ENCODE measurements at regions not wholly inside any gene's neighbourhood (a gene's known extent, or its start where the extent isn't known, plus 50 kb on each side); places are given as distances from the start of the nearest gene placed in this dataset.

DNA sequence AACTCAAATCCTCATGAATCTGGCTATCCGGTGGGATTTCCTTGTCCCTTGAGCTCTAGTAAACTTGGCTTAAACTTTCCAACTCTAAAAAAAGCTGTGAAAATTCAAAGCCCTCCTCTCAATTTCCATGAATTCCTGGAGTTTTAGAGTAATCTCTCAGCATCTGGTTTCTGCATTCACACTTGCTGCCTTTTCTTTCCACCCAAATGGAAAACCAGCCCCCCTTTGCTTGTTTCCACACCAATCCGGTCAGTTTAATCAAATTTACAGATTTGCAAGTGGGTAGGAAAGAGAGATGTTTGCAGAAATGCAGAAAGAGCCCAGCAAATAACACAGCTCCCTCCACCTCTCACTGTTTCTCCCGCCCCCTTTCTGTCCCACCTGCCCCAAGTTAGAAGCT, 91.1 kb downstream of the ENC1 start (continued):
- TF ChIP-seq, protein P1, sequence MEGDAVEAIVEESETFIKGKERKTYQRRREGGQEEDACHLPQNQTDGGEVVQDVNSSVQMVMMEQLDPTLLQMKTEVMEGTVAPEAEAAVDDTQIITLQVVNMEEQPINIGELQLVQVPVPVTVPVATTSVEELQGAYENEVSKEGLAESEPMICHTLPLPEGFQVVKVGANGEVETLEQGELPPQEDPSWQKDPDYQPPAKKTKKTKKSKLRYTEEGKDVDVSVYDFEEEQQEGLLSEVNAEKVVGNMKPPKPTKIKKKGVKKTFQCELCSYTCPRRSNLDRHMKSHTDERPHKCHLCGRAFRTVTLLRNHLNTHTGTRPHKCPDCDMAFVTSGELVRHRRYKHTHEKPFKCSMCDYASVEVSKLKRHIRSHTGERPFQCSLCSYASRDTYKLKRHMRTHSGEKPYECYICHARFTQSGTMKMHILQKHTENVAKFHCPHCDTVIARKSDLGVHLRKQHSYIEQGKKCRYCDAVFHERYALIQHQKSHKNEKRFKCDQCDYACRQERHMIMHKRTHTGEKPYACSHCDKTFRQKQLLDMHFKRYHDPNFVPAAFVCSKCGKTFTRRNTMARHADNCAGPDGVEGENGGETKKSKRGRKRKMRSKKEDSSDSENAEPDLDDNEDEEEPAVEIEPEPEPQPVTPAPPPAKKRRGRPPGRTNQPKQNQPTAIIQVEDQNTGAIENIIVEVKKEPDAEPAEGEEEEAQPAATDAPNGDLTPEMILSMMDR (conservative IDR thresholded peaks at IDR 0.05; ENCODE audit: low read depth in 2 of 2): no peak
- TF ChIP-seq JUNB (IDR thresholded peaks at IDR 0.05; ENCODE audit: unreplicated experiment) (no peak), STAT1 (IDR thresholded peaks at IDR 0.05; ENCODE audit: unreplicated experiment) (no peak), ZNF331 (CRISPR knock-in tag; IDR thresholded peaks at IDR 0.05; ENCODE audit: low read depth) (no peak), POLR2AphosphoS5 (IDR thresholded peaks at IDR 0.05; ENCODE audit: low read depth) (no peak), CREB1 (CRISPR knock-in tag; IDR thresholded peaks at IDR 0.05; ENCODE audit: low read depth) (no peak)

DNA sequence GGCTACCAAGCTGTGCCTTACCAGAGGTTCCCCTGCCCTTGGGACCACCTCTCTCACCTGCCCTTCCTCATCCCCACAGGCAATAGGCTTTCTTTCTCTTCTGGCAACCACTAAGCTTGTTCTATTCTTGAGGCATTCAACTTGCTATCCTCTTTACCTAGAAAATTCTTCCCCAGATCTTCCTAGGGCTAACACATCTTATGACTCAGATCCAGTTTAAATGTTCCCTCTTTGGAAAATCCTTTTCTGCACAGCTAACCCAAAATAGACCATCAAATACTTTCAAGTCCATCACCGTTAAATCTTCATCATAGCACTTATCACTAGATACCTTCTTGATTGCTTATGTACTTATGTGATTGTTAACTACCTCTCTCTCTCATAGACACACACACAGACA, 93.7 kb downstream of the ENC1 start:
- no peaks in the 10 kb centered on the region for H4K20me1 ChIP-seq (replicated peaks; ENCODE audit: insufficient read depth)
- TF ChIP-seq, protein P2, sequence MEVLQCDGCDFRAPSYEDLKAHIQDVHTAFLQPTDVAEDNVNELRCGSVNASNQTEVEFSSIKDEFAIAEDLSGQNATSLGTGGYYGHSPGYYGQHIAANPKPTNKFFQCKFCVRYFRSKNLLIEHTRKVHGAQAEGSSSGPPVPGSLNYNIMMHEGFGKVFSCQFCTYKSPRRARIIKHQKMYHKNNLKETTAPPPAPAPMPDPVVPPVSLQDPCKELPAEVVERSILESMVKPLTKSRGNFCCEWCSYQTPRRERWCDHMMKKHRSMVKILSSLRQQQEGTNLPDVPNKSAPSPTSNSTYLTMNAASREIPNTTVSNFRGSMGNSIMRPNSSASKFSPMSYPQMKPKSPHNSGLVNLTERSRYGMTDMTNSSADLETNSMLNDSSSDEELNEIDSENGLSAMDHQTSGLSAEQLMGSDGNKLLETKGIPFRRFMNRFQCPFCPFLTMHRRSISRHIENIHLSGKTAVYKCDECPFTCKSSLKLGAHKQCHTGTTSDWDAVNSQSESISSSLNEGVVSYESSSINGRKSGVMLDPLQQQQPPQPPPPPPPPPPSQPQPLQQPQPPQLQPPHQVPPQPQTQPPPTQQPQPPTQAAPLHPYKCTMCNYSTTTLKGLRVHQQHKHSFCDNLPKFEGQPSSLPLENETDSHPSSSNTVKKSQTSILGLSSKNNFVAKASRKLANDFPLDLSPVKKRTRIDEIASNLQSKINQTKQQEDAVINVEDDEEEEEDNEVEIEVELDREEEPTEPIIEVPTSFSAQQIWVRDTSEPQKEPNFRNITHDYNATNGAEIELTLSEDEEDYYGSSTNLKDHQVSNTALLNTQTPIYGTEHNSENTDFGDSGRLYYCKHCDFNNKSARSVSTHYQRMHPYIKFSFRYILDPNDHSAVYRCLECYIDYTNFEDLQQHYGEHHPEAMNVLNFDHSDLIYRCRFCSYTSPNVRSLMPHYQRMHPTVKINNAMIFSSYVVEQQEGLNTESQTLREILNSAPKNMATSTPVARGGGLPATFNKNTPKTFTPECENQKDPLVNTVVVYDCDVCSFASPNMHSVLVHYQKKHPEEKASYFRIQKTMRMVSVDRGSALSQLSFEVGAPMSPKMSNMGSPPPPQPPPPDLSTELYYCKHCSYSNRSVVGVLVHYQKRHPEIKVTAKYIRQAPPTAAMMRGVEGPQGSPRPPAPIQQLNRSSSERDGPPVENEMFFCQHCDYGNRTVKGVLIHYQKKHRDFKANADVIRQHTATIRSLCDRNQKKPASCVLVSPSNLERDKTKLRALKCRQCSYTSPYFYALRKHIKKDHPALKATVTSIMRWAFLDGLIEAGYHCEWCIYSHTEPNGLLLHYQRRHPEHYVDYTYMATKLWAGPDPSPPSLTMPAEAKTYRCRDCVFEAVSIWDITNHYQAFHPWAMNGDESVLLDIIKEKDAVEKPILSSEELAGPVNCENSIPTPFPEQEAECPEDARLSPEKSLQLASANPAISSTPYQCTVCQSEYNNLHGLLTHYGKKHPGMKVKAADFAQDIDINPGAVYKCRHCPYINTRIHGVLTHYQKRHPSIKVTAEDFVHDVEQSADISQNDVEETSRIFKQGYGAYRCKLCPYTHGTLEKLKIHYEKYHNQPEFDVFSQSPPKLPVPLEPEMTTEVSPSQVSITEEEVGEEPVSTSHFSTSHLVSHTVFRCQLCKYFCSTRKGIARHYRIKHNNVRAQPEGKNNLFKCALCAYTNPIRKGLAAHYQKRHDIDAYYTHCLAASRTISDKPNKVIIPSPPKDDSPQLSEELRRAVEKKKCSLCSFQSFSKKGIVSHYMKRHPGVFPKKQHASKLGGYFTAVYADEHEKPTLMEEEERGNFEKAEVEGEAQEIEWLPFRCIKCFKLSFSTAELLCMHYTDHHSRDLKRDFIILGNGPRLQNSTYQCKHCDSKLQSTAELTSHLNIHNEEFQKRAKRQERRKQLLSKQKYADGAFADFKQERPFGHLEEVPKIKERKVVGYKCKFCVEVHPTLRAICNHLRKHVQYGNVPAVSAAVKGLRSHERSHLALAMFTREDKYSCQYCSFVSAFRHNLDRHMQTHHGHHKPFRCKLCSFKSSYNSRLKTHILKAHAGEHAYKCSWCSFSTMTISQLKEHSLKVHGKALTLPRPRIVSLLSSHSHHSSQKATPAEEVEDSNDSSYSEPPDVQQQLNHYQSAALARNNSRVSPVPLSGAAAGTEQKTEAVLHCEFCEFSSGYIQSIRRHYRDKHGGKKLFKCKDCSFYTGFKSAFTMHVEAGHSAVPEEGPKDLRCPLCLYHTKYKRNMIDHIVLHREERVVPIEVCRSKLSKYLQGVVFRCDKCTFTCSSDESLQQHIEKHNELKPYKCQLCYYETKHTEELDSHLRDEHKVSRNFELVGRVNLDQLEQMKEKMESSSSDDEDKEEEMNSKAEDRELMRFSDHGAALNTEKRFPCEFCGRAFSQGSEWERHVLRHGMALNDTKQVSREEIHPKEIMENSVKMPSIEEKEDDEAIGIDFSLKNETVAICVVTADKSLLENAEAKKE (CRISPR knock-in tag; IDR thresholded peaks at IDR 0.05): no peak
- TF ChIP-seq, protein P3, sequence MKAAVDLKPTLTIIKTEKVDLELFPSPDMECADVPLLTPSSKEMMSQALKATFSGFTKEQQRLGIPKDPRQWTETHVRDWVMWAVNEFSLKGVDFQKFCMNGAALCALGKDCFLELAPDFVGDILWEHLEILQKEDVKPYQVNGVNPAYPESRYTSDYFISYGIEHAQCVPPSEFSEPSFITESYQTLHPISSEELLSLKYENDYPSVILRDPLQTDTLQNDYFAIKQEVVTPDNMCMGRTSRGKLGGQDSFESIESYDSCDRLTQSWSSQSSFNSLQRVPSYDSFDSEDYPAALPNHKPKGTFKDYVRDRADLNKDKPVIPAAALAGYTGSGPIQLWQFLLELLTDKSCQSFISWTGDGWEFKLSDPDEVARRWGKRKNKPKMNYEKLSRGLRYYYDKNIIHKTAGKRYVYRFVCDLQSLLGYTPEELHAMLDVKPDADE (IDR thresholded peaks at IDR 0.05): no peak
- TF ChIP-seq ZNF114 (CRISPR knock-in tag; IDR thresholded peaks at IDR 0.05): no peak
- no peak for TF ChIP-seq ZNF331 (CRISPR knock-in tag; IDR thresholded peaks at IDR 0.05; ENCODE audit: low read depth)
- no peak for TF ChIP-seq STAT1 (IDR thresholded peaks at IDR 0.05; ENCODE audit: unreplicated experiment)
- no peak for TF ChIP-seq NANOG (IDR thresholded peaks at IDR 0.05; ENCODE audit: borderline replicate concordance)
- TF ChIP-seq EZH2phosphoT487 (IDR thresholded peaks at IDR 0.05; ENCODE audit: unreplicated experiment): no peak
- TF ChIP-seq, protein P4, sequence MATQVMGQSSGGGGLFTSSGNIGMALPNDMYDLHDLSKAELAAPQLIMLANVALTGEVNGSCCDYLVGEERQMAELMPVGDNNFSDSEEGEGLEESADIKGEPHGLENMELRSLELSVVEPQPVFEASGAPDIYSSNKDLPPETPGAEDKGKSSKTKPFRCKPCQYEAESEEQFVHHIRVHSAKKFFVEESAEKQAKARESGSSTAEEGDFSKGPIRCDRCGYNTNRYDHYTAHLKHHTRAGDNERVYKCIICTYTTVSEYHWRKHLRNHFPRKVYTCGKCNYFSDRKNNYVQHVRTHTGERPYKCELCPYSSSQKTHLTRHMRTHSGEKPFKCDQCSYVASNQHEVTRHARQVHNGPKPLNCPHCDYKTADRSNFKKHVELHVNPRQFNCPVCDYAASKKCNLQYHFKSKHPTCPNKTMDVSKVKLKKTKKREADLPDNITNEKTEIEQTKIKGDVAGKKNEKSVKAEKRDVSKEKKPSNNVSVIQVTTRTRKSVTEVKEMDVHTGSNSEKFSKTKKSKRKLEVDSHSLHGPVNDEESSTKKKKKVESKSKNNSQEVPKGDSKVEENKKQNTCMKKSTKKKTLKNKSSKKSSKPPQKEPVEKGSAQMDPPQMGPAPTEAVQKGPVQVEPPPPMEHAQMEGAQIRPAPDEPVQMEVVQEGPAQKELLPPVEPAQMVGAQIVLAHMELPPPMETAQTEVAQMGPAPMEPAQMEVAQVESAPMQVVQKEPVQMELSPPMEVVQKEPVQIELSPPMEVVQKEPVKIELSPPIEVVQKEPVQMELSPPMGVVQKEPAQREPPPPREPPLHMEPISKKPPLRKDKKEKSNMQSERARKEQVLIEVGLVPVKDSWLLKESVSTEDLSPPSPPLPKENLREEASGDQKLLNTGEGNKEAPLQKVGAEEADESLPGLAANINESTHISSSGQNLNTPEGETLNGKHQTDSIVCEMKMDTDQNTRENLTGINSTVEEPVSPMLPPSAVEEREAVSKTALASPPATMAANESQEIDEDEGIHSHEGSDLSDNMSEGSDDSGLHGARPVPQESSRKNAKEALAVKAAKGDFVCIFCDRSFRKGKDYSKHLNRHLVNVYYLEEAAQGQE (IDR thresholded peaks at IDR 0.05; ENCODE audit: unreplicated experiment): no peak
- TF ChIP-seq EZH2 (IDR thresholded peaks at IDR 0.05; ENCODE audit: low read depth, unreplicated experiment): no peak

More for the DNA sequence above, 93.7 kb downstream of the ENC1 start:
- Histone ChIP-seq H3K27me3 (ENCODE audit: insufficient read depth) (no peaks in the 10 kb centered on the region), H3K79me2 (replicated peaks; ENCODE audit: insufficient read depth) (no peaks in the 10 kb centered on the region), H3K36me3 (ENCODE audit: insufficient read depth) (no peaks in the 10 kb centered on the region), H3F3A (replicated peaks; ENCODE audit: low read depth) (0 out of 2 replicates have a peak, but pooled peaks cover 8% of the 10 kb centered on the region), H3K4me2 (no peak overlapping the region), H3K4me1 (ENCODE audit: insufficient read depth) (peaks cover 40% of the 10 kb centered on the region), H3K9me2 (ENCODE audit: insufficient read depth) (peaks cover 5% of the 10 kb centered on the region; the same call in 1 of the 2 replicates), H3K4me3 (no peak overlapping the region), H2AFZ (no peak overlapping the region), H3K27ac (ENCODE audit: low read depth) (no peak overlapping the region)
- Mint-ChIP-seq H3K27ac (no peak overlapping the region), H3K27me3 (ENCODE audit: insufficient read depth, low read depth, poor library complexity) (peaks cover 3% of the 10 kb centered on the region), H3K9me3 (no peaks in the 10 kb centered on the region), H3K4me3 (no peak overlapping the region), H3K36me3 (ENCODE audit: low read depth) (no peaks in the 10 kb centered on the region), H3K4me1 (peaks cover 39% of the 10 kb centered on the region)
- DNase-seq (ENCODE audit: low spot score) (no peak), ATAC-seq (no peak)

Data from GM23338 (cell line).